ENCODE measurements at regions not wholly inside any gene's neighbourhood (a gene's known extent, or its start where the extent isn't known, plus 50 kb on each side); places are given as distances from the start of the nearest gene placed in this dataset.

DNA sequence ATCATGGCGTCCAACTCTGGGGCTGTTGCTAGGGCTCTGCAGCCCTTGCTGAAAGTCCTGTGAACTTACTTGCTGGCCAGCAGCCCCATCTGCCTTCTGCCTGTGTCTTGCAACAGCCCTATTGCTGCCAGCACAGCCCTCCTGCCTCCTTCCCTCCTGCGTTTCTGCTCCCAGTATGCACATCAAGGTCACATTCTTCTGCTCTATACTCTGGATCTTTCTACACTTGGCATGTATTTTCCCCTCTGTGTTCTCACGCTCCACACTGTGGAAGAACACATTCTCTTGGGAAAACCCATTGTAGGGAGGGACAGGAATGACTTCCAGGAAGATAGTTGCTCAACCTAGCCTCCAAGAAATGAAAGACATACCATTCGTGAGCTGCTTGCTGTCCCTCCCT is 80.9 kb upstream of the PHACTR2 start:
- Mint-ChIP-seq H3K27ac (ENCODE audit: unreplicated experiment) (peak overlapping the region; percentile 34), H3K36me3 (ENCODE audit: low read depth) (no peaks in the 10 kb centered on the region), H3K9me3 (ENCODE audit: low read depth) (peaks cover under 1% of the 10 kb centered on the region), H3K4me1 (ENCODE audit: low read depth) (peaks cover 35% of the 10 kb centered on the region), H3K27me3 (ENCODE audit: low read depth) (no peaks in the 10 kb centered on the region), H3K4me3 (ENCODE audit: unreplicated experiment) (no peak overlapping the region)
- DNase-seq (ENCODE audit: low spot score) = no peak
- TF ChIP-seq, protein P1, sequence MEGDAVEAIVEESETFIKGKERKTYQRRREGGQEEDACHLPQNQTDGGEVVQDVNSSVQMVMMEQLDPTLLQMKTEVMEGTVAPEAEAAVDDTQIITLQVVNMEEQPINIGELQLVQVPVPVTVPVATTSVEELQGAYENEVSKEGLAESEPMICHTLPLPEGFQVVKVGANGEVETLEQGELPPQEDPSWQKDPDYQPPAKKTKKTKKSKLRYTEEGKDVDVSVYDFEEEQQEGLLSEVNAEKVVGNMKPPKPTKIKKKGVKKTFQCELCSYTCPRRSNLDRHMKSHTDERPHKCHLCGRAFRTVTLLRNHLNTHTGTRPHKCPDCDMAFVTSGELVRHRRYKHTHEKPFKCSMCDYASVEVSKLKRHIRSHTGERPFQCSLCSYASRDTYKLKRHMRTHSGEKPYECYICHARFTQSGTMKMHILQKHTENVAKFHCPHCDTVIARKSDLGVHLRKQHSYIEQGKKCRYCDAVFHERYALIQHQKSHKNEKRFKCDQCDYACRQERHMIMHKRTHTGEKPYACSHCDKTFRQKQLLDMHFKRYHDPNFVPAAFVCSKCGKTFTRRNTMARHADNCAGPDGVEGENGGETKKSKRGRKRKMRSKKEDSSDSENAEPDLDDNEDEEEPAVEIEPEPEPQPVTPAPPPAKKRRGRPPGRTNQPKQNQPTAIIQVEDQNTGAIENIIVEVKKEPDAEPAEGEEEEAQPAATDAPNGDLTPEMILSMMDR (IDR thresholded peaks at IDR 0.05) = peak; percentile 45

DNA sequence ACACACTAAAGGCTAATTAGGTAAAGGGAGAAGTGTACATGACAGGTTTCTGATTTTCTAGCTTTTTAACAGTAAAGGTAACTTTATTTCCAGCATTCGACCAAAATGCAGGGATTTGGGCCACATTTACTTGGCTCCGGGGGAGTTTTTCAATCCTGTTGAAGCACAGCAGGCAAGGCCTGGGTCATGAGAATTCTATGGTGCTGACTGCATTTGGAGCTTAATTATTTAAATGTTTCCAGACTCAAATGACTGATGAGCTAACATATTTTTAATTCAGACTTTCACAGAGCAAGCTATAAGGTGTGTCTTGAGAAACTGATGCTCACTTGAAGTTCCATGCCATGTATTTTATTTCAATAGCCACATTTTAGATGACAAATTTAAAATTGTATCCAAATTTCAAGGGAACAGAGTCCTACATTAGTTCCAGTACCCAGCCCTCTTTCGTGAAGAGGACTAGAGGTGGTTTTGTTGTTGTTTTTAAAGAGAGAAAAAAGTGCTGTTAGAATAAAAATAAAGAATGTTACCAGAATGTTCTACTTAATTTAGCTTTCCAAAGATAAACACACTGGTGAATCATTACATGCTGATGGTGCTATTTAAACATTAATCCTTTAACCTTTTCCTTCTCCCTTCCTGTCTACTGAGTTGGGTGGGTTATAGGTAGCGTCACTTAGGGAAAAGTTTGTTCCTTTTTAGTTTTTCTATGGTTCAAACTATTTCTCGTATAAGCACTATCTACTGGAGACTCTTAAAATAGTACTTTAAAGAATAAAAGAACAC is 82.3 kb upstream of the PHACTR2 start:
- peaks cover 35% of the 10 kb centered on the region for H3K4me1 Mint-ChIP-seq (ENCODE audit: low read depth)
- TF ChIP-seq, protein P1 (IDR thresholded peaks at IDR 0.05) = no peak
- H3K36me3 Mint-ChIP-seq (ENCODE audit: low read depth) = no peaks in the 10 kb centered on the region
- no peak overlapping the region for H3K4me3 Mint-ChIP-seq (ENCODE audit: unreplicated experiment)
- peaks cover 2% of the 10 kb centered on the region for H3K9me3 Mint-ChIP-seq (ENCODE audit: low read depth)
- no peak for DNase-seq (ENCODE audit: low spot score)
- H3K27ac Mint-ChIP-seq (ENCODE audit: unreplicated experiment) = peak overlapping the region; percentile 67
- no peaks in the 10 kb centered on the region for H3K27me3 Mint-ChIP-seq (ENCODE audit: low read depth)

DNA sequence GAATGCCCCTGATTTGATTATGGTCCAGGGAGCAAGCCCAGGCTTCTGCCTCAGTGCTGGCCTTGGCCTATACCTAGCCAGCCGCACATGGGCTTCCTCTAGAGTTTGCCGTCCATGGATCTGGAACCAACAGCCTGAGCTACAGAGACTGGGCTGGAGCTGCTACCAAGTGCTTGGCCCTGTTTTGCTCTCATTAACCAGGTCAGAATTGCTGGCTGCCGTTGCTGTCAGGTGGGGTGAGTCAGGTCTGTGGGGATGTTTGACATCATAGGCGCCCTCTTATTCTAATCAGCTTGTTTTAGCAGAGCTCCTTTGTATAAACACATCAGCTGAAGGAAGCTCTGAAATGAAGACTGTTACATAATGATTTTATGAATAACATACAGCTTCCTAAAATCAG is 83.1 kb upstream of the PHACTR2 start:
- no peak for DNase-seq (ENCODE audit: low spot score)
- Mint-ChIP-seq H3K9me3 (ENCODE audit: low read depth) (peaks cover 2% of the 10 kb centered on the region), H3K27ac (ENCODE audit: unreplicated experiment) (no peak overlapping the region), H3K4me3 (ENCODE audit: unreplicated experiment) (no peak overlapping the region), H3K36me3 (ENCODE audit: low read depth) (no peaks in the 10 kb centered on the region), H3K27me3 (ENCODE audit: low read depth) (no peaks in the 10 kb centered on the region), H3K4me1 (ENCODE audit: low read depth) (peaks cover 41% of the 10 kb centered on the region)
- TF ChIP-seq, protein P1 (IDR thresholded peaks at IDR 0.05) = no peak

DNA sequence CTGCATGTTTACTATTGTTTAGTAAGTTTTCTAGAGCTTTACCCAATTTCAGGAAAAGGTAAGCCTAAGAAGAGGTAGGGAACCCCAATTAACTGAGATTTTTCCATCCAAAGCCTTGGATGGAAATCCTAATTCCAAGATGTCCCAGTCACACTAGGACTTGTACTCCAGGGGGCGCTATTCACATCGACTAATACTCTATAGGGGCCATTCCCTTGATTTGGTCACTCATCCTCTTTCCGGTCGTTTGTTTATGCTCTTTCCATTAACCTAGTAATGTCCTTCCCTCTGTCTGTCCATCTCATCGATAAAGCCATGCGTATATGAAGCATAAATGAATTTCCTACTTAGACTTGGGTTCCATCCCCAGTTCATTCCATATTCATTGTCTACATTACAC is 80.8 kb upstream of the FUCA2 start:
- TF ChIP-seq, protein P1 (IDR thresholded peaks at IDR 0.05) = peak; percentile 68
- Mint-ChIP-seq H3K36me3 (ENCODE audit: low read depth) (no peaks in the 10 kb centered on the region), H3K27ac (ENCODE audit: unreplicated experiment) (no peak overlapping the region), H3K27me3 (ENCODE audit: low read depth) (no peaks in the 10 kb centered on the region), H3K4me3 (ENCODE audit: unreplicated experiment) (no peak overlapping the region), H3K9me3 (ENCODE audit: low read depth) (peaks cover 2% of the 10 kb centered on the region), H3K4me1 (ENCODE audit: low read depth) (peaks cover 41% of the 10 kb centered on the region)
- no peak for DNase-seq (ENCODE audit: low spot score)

DNA sequence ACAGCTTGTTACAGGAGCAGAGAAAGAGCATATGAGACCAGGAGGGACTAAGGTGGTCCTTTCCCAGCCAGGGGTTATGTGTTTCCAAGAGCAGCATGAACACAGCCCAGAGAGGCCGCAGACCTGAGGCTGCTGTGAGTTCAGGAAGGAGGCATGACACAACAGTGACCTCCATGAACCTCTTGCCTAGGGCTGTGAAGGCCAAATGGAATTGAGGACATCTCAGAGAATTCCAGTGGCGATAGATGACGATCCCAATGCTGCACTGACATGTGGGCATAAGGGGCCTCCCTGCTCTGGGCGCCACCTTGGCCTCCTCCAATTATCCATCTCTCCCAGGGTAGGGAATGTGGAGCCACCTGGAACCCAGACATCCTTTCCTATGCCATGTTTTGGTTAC is 79.9 kb upstream of the FUCA2 start:
- Mint-ChIP-seq H3K27me3 (ENCODE audit: low read depth) (no peaks in the 10 kb centered on the region), H3K36me3 (ENCODE audit: low read depth) (no peaks in the 10 kb centered on the region), H3K4me1 (ENCODE audit: low read depth) (peaks cover 33% of the 10 kb centered on the region), H3K4me3 (ENCODE audit: unreplicated experiment) (no peak overlapping the region), H3K27ac (ENCODE audit: unreplicated experiment) (no peak overlapping the region), H3K9me3 (ENCODE audit: low read depth) (peaks cover 2% of the 10 kb centered on the region)
- DNase-seq (ENCODE audit: low spot score) = no peak
- TF ChIP-seq, protein P1 (IDR thresholded peaks at IDR 0.05) = no peak
